ENCODE measurements at regions not wholly inside any gene's neighbourhood (a gene's known extent, or its start where the extent isn't known, plus 50 kb on each side); places are given as distances from the start of the nearest gene placed in this dataset.
"Not testable (repeated sequence)": the region's sequence is repeated elsewhere in the genome, so short reads cannot be mapped to it uniquely, and the experiment has no call there.

DNA sequence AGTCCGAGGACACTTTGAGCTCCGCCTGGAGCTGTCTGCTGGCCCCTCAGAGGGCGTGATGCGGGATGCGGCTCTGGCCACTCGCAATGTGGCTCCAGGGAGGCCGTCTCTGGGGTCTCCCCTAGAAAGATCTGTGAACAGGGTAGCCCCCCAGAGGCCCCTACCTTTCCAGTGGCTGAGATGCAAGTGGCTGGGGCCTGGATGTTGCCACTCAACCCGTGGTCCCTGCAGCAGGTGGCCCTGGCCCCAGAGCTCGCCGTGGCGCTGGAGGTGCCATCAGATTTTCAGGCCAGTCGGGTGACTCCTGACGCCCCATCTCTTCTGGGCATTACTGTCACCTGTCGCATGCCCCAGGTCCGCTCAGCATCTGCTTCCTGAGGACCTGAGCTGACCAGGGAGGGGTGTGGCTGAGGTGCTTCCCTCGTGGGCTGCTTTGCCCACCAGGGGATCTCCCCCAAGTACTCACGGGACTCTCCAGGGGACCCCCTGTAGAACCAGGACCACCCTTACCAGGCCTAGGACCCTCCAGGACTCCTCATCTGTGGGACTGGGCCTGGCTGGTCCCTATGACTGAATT, 102.1 kb upstream of the LRPAP1 start:
- no peak for DNase-seq (ENCODE audit: low spot score)

GRCh38 chr4:3633277-3633676, 101.1 kb upstream of the LRPAP1 start:
- DNase-seq (ENCODE audit: low spot score) = not testable (repeated sequence)

DNA sequence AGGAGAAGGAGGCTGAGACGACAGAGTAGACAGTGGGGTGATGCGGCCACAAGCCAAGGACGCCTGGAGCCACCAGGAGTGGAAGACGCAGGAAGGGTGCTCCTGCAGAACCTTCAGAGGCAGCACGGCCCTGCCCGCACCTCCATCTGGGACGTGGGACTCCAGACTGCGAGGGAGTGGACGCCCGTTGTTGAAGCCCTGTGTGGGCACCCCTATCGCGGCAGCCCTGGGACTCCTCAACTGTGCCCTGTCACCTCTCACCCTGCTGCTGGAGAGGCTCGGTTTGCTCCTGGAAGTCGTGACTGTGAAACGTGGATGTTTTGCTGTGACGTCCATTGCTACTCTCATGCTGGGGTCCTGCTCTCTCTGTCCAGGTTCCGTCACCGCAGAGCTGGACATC, 100.6 kb upstream of the LRPAP1 start:
- DNase-seq (ENCODE audit: low spot score) = not testable (repeated sequence)

GRCh38 chr4:3631544-3632266, 99.5 kb upstream of the LRPAP1 start:
- DNase-seq (ENCODE audit: low spot score) = peak; percentile 16

- DNase-seq (ENCODE audit: low spot score) = no peak
Observed at GRCh38 chr4:3630598-3631543, 98.6 kb upstream of the LRPAP1 start.

- DNase-seq (ENCODE audit: low spot score) = no peak
Observed at GRCh38 chr4:3630136-3630597, 97.9 kb upstream of the LRPAP1 start.

DNA sequence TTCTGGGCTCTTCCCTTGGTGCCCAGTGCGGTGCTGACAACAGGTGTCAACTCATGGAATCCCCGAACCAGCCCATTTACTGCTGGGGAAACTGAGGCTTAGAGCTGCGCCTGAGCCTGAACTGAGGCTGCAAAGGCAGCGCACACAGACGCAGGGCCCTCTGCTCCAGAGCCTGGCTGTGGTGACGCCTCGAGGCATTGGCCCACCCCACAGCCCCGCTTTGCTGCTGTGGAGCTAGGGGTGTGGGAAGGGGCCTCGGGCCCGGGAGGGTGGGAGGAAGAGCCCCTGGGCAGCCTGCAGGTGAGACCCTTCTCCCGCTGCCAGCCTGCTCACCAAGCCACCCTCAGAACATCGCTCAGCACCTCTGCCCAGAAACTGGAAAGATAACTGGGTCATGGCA, 97.4 kb upstream of the LRPAP1 start:
- no peak for DNase-seq (ENCODE audit: low spot score)

GRCh38 chr4:3629176-3629575, 97.0 kb upstream of the LRPAP1 start:
- not testable (repeated sequence) for DNase-seq (ENCODE audit: low spot score)

DNA sequence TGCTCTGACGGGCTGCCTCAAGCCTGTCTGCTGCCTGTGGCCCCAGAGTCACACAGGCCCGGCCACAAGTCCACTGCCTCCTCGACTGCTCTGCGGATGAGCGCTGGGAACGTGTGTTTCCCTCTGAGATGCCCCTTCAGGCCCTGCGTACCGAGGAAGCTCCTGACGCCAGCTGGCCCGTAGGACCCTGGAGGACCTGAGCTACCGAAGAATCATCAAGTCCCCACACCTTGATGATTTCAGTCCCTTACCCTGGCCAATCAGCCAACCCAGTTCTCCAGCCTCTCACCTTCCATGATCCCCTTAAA, 96.6 kb upstream of the LRPAP1 start:
- DNase-seq (ENCODE audit: low spot score) = no peak

DNA sequence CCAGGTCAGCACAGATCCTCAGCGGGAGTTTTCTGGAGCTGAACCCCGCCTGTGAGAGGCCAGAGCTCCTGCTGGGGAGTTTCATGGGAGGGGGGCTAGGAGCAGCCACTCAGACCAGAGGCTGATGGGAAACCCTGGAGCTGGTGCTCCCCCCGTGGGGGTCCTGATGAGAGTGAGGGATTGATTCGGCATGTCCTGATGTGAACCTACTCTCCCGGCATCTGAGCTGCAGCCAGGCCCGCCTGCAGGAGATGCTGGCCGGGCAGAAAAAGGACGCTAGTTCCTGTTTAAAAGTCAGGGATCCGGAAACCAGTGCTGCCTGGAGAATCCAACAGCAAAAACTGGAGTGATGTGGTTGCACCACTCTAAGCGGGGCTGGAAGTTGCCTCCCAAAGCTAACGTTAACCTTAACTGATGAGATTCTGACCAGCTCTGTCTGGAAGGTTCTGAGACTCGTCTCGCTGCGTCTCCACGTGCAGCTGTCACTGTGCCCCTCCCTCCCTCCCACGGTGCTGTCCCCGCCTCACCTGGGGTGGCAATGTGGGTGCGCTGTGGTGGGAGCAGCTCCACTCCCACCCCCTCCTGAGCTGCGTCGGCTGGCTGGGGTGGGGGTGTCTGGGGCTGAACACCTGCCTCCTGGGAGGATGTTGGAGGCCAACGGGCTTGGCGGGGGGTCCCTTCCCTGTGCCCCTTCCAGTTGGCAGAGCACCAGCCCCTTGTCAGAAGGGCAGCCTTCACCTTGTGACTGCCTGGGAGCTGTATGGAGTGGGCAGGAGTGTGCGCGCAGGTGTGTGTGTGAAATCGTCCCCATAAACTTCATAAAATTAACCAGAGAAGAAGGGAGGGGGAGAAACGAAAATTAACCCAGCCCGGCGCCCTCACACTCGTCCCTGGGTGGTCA, 96.0 kb upstream of the LRPAP1 start:
- DNase-seq (ENCODE audit: low spot score) = not testable (repeated sequence)

DNA sequence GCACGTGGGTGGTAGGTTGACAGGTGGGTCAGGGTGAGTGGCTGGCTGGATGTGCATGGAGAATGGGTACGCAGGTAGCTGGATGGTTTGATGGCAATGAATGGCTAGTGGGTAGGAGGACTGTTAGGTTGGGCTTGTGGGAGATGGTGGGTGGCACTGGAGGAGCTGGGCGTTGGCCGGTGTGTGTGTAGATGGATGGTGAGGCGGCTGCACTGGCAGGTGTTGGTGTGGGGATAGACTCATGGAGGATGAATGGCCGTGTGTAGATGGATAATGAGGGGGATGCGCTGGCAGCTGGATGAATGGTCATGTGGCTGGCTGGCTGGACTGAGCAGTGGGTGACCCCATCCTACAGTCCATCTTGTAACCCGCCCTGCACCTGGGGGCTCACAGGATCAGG, 95.2 kb upstream of the LRPAP1 start:
- DNase-seq (ENCODE audit: low spot score) = not testable (repeated sequence)

DNA sequence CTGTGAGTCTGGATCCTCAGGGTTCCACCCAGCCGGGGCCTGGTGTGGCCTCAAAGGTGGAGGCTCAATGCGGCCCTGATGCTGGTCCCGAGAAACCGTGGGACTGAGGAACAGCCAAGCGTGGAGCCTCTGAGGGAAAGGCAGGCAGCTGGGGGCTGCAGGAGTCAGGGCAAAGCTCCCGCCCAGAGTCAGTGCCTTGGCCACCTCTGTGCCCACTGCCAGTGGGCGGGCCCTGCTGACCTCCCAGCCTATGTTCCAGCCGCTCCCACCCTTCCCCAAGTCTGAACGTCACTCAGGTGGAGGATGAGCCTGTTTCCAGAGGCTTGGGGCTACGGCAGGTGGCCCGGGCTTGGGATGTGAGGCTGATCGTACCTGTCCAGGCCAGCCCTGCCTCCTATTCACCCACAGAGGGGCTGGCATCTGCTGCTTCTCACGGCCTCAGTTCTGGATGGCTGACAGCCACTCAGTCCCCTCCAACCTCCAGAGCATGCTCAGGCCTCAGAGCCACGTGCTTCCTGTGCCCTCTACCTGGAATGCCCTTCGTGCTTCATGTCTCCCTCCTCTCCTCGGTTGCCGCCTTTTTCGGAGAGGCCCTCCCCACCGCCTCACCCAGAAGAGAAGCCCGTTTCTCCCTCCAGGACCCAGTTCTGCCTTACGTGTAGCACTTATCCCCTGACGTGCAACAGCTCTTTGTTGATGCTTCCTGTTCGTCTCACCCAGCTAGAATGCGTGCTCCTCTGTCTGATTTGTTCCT, 94.1 kb upstream of the LRPAP1 start:
- DNase-seq (ENCODE audit: low spot score) = not testable (repeated sequence)

- DNase-seq (ENCODE audit: low spot score) = not testable (repeated sequence)
Observed at GRCh38 chr4:3625286-3625875, 93.2 kb upstream of the LRPAP1 start.

DNA sequence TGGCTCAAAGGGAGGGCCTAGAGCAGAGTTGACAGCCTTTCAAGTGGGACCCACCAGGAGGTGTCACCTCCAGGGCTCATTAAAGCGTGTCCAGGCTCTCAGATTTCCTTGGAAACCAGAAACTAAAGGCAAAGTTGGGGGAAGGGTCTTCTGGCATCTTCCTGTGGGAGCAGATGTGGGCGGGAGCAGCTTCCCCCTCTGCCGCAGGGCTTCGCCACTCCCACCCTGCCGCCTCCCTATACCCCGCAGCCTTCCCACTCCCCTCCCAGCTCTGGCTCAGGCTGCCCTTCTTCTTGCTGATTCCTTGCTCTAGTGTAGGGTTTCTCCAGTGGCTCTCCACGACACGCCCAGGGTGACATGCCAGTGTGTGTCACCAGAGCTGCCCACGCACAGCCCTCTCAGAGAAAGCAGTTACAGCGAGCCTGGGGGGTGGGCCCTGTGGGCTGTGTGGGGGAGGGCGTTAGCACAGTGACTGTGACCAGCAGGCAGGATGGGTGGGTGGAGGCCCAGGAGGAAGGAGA, 91.6 kb upstream of the LRPAP1 start:
- DNase-seq (ENCODE audit: low spot score) = not testable (repeated sequence)

GRCh38 chr4:3623106-3623505, 90.9 kb upstream of the LRPAP1 start:
- DNase-seq (ENCODE audit: low spot score) = no peak

GRCh38 chr4:3620365-3620764, 88.1 kb upstream of the LRPAP1 start:
- DNase-seq (ENCODE audit: low spot score) = not testable (repeated sequence)

GRCh38 chr4:3619698-3620097, 87.5 kb upstream of the LRPAP1 start:
- DNase-seq (ENCODE audit: low spot score) = not testable (repeated sequence)

DNA sequence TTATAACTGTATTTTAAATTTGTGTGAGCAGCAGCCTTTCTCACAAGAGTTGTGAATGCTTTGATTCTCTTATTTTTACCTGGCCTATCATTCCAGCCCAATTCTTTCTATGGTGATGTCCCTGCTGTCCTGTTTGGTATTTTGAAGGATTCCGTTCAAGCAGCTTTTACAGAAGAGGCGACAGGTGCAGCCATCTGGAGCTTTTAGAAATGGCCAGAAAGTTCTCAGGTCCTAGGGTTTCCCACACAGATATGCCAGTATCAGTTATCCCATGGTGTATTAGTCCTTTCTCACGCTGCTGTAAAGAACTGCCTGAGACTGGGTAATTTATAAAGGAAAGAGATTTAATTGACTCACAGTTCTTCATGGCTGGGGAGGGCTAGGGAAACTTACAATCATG, 86.1 kb upstream of the LRPAP1 start:
- not testable (repeated sequence) for DNase-seq (ENCODE audit: low spot score)

DNA sequence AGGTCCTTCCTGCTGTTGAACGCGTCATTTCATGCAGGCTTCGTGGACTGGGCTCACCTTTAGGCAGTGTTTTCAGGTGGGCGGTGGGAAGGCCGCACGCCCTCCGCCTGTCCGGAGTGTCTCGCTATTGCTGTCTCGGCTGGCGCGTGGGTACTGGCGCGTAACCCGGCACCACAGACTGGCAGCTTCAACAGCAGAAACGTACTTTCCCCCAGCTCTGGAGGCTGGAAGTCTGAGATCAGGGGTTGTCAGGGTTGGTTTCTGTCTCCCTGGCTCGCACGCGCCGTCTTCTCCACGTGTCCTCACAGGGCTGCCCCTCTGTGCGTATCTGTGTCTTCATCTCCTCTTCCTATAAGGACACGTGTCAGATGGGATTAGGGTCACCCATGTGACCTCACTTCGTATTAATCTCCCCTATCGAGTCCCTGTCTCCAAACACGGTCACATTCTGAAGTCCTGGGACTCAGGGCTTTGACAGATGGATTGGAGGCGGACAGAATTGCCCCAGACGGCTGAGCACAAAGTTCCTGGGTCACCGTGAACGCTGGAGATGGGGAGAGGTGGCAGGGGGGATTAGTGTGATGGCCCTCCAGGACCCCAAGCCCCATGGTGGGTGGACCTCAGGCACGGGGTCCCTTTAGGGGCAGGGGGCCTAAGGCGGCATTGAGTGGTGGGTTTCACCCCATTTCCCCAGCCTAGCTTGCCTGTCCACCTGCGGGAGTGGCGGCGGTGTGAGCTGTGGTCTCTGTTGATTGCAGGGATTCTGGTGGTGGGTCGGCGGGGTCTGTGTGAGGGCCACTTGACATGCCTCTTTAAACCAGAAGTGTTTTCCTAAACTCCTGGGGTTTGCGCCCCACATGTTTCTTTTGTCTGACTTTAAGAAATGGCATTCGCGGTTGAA, 83.4 kb upstream of the LRPAP1 start:
- no peak for DNase-seq (ENCODE audit: low spot score)
